Vagina (tissue), 2 donors: ENCODE measurements at regions not wholly inside any gene's neighbourhood (a gene's known extent, or its start where the extent isn't known, plus 50 kb on each side); places are given as distances from the start of the nearest gene placed in this dataset.
"Not testable (repeated sequence)": the region's sequence is repeated elsewhere in the genome, so short reads cannot be mapped to it uniquely, and the experiment has no call there.

Experiments used
- POLR2A ChIP-seq, 2 donors: fragments of 450-650 bp; IDR thresholded peaks; one replicate each; pipeline ENCODE4 v1.6.1; 2017; ENCODE audit warnings: antibody characterized with exemption in 2 of 2, mild to moderate bottlenecking in 2 of 2, moderate library complexity in 2 of 2
- POLR2AphosphoS5 ChIP-seq, 2 donors: sonication (generic); formaldehyde crosslinking; IDR thresholded peaks; one replicate each; pipeline ENCODE4 v1.9.0; 2017; ENCODE audit warnings: antibody characterized with exemption in 2 of 2, mild to moderate bottlenecking in 2 of 2, low read depth in 1 of 2; ENCODE audit not compliant: insufficient read depth in 1 of 2
- TF ChIP-seq, protein P1 (sequence below), 3 experiments: fragments of 450-650 bp in 2 of 3; fragments of 200-600 bp in 1 of 3; sonication (generic) in 1 of 3; IDR thresholded peaks; one replicate each; pipeline ENCODE4 v1.5.1; 2017 to 2019; ENCODE audit warnings: antibody characterized with exemption in 3 of 3, mild to moderate bottlenecking in 2 of 3, moderate library complexity in 2 of 3

DNA sequence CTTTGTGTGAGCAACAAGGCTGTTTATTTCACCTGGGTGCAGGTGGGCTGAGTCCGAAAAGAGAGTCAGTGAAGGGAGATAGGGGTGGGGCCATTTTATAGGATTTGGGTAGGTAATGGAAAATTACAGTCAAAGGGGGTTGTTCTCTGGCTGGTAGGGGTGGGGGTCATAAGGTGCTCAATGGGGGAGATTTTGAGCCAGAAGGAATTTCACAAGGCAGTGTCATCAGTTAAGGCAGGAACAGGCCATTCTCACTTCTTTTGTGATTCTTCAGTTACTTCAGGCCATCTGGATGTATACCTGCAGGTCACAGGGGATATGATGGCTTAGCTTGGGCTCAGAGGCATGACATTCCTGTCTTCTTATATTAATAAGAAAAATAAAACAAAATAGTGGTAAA is 103.4 kb upstream of the SLC25A48 start:
- not testable (repeated sequence) for TF ChIP-seq POLR2A (IDR thresholded peaks at IDR 0.05); POLR2AphosphoS5 (IDR thresholded peaks at IDR 0.05; ENCODE audit: insufficient read depth in 1 of 2, low read depth in 1 of 2)
- TF ChIP-seq, protein P1, sequence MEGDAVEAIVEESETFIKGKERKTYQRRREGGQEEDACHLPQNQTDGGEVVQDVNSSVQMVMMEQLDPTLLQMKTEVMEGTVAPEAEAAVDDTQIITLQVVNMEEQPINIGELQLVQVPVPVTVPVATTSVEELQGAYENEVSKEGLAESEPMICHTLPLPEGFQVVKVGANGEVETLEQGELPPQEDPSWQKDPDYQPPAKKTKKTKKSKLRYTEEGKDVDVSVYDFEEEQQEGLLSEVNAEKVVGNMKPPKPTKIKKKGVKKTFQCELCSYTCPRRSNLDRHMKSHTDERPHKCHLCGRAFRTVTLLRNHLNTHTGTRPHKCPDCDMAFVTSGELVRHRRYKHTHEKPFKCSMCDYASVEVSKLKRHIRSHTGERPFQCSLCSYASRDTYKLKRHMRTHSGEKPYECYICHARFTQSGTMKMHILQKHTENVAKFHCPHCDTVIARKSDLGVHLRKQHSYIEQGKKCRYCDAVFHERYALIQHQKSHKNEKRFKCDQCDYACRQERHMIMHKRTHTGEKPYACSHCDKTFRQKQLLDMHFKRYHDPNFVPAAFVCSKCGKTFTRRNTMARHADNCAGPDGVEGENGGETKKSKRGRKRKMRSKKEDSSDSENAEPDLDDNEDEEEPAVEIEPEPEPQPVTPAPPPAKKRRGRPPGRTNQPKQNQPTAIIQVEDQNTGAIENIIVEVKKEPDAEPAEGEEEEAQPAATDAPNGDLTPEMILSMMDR (IDR thresholded peaks at IDR 0.05), result not testable (repeated sequence)
